ENCODE measurements at regions not wholly inside any gene's neighbourhood (a gene's known extent, or its start where the extent isn't known, plus 50 kb on each side); places are given as distances from the start of the nearest gene placed in this dataset.

GRCh38 chr1:116826818-116827606 is 72.8 kb downstream of the CD2 start (continued):
- TF ChIP-seq NKRF (conservative IDR thresholded peaks at IDR 0.05) (no peak), MTA3 (IDR thresholded peaks at IDR 0.05; ENCODE audit: borderline replicate concordance, low read length) (peak; percentile 95; the same call in 1 of the 2 replicates), TARDBP (IDR thresholded peaks at IDR 0.05; ENCODE audit: borderline replicate concordance) (0 out of 2 replicates have a peak, but pooled peaks have one; percentile 13), RELB (IDR thresholded peaks at IDR 0.05; ENCODE audit: low read depth) (peak; percentile 91), ATF7 (IDR thresholded peaks at IDR 0.05; ENCODE audit: low read depth) (peak; percentile 90), POU2F2 (IDR thresholded peaks at IDR 0.05; ENCODE audit: borderline replicate concordance, low read depth, low read length) (peak; percentile 63; the same call in 1 of the 3 replicates), SUPT20H (IDR thresholded peaks at IDR 0.05; ENCODE audit: borderline replicate concordance, control insufficient read depth, low read depth, low read length) (no peak), YBX1 (IDR thresholded peaks at IDR 0.05) (no peak), RFX5 (IDR thresholded peaks at IDR 0.05; ENCODE audit: low read depth, low read length) (no peak), KAT2A (conservative IDR thresholded peaks at IDR 0.05; ENCODE audit: control insufficient read depth, low read depth, low read length) (no peak), IRF3 (IDR thresholded peaks at IDR 0.05) (no peak), IRF5 (IDR thresholded peaks at IDR 0.05; ENCODE audit: borderline replicate concordance) (no peak), SIX5 (IDR thresholded peaks at IDR 0.05; ENCODE audit: low read depth, low read length, severe bottlenecking) (no peak), LARP7 (IDR thresholded peaks at IDR 0.05) (no peak), TCF3 (IDR thresholded peaks at IDR 0.05; ENCODE audit: borderline replicate concordance, insufficient read depth, low read depth, low read length) (peak; percentile 84), BCL11A (IDR thresholded peaks at IDR 0.05; ENCODE audit: low read depth, low read length) (peak; percentile 83), ELK1 (IDR thresholded peaks at IDR 0.05; ENCODE audit: low read depth, low read length) (no peak), CBX3 (IDR thresholded peaks at IDR 0.05; ENCODE audit: borderline replicate concordance, low read depth) (no peak), POLR2AphosphoS2 (IDR thresholded peaks at IDR 0.05; ENCODE audit: low read depth, low read length) (no peak), MXI1 (IDR thresholded peaks at IDR 0.05; ENCODE audit: low read depth, low read length) (no peak), HSF1 (IDR thresholded peaks at IDR 0.05; ENCODE audit: low read depth, low read length) (no peak), CREB1 (IDR thresholded peaks at IDR 0.05; ENCODE audit: low read depth) (peak; percentile 70; the same call in 1 of the 2 replicates)

Measured in GM12878 (cell line).